ENCODE measurements at regions not wholly inside any gene's neighbourhood (a gene's known extent, or its start where the extent isn't known, plus 50 kb on each side); places are given as distances from the start of the nearest gene placed in this dataset.

- TF ChIP-seq POLR2A (IDR thresholded peaks at IDR 0.05; ENCODE audit: low read length) (no peak), GATA1 (IDR thresholded peaks at IDR 0.05; ENCODE audit: low read depth, low read length) (no peak)
Measured at GRCh38 chr3:103006526-103007183, 571.8 kb downstream of the ZPLD1 start.

GRCh38 chr3:103009609-103010008 is 574.8 kb downstream of the ZPLD1 start:
- DNase-seq, result no peak

More at GRCh38 chr3:103006526-103007183, 571.8 kb downstream of the ZPLD1 start:
- no peak for DNase-seq

GRCh38 chr3:103025880-103026279 is 591.1 kb downstream of the ZPLD1 start:
- no peak for DNase-seq
- TF ChIP-seq GATA1 (IDR thresholded peaks at IDR 0.05; ENCODE audit: low read depth, low read length) (no peak), POLR2A (IDR thresholded peaks at IDR 0.05; ENCODE audit: low read length) (no peak)

More at GRCh38 chr3:103009609-103010008, 574.8 kb downstream of the ZPLD1 start:
- no peak for TF ChIP-seq POLR2A (IDR thresholded peaks at IDR 0.05; ENCODE audit: low read length)

- TF ChIP-seq POLR2A (IDR thresholded peaks at IDR 0.05; ENCODE audit: low read length) (no peak), GATA1 (IDR thresholded peaks at IDR 0.05; ENCODE audit: low read depth, low read length) (no peak)
- DNase-seq, result no peak
Measured at GRCh38 chr3:103033841-103034240, 599.0 kb downstream of the ZPLD1 start.

- DNase-seq, result no peak
- no peak for TF ChIP-seq GATA1 (IDR thresholded peaks at IDR 0.05; ENCODE audit: low read depth, low read length)
- no peak for TF ChIP-seq POLR2A (IDR thresholded peaks at IDR 0.05; ENCODE audit: low read length)
Measured at GRCh38 chr3:103047640-103048039, 612.8 kb downstream of the ZPLD1 start.

- no peak for TF ChIP-seq GATA1 (IDR thresholded peaks at IDR 0.05; ENCODE audit: low read depth, low read length)
- TF ChIP-seq POLR2A (IDR thresholded peaks at IDR 0.05; ENCODE audit: low read length), result no peak
- DNase-seq, result no peak
Measured at GRCh38 chr3:103048068-103048722, 613.4 kb downstream of the ZPLD1 start.

- TF ChIP-seq POLR2A (IDR thresholded peaks at IDR 0.05; ENCODE audit: low read length) (no peak), GATA1 (IDR thresholded peaks at IDR 0.05; ENCODE audit: low read depth, low read length) (no peak)
- no peak for DNase-seq
Measured at GRCh38 chr3:103052236-103052830, 617.5 kb downstream of the ZPLD1 start.

- no peak for TF ChIP-seq POLR2A (IDR thresholded peaks at IDR 0.05; ENCODE audit: low read length)
- TF ChIP-seq GATA1 (IDR thresholded peaks at IDR 0.05; ENCODE audit: low read depth, low read length), result no peak
Measured at GRCh38 chr3:103055021-103055520, 620.3 kb downstream of the ZPLD1 start.

GRCh38 chr3:103056542-103056941 is 621.7 kb downstream of the ZPLD1 start:
- DNase-seq, result no peak
- no peak for TF ChIP-seq POLR2A (IDR thresholded peaks at IDR 0.05; ENCODE audit: low read length)
- TF ChIP-seq GATA1 (IDR thresholded peaks at IDR 0.05; ENCODE audit: low read depth, low read length), result no peak

More at GRCh38 chr3:103055021-103055520, 620.3 kb downstream of the ZPLD1 start:
- DNase-seq, result no peak

GRCh38 chr3:103057003-103057402 is 622.2 kb downstream of the ZPLD1 start:
- TF ChIP-seq GATA1 (IDR thresholded peaks at IDR 0.05; ENCODE audit: low read depth, low read length), result no peak
- no peak for TF ChIP-seq POLR2A (IDR thresholded peaks at IDR 0.05; ENCODE audit: low read length)
- DNase-seq, result no peak

GRCh38 chr3:103057487-103057886 is 622.7 kb downstream of the ZPLD1 start:
- TF ChIP-seq GATA1 (IDR thresholded peaks at IDR 0.05; ENCODE audit: low read depth, low read length) (no peak), POLR2A (IDR thresholded peaks at IDR 0.05; ENCODE audit: low read length) (no peak)
- DNase-seq, result no peak

GRCh38 chr3:103059432-103059831 is 624.6 kb downstream of the ZPLD1 start:
- TF ChIP-seq POLR2A (IDR thresholded peaks at IDR 0.05; ENCODE audit: low read length) (no peak), GATA1 (IDR thresholded peaks at IDR 0.05; ENCODE audit: low read depth, low read length) (no peak)
- no peak for DNase-seq

- TF ChIP-seq POLR2A (IDR thresholded peaks at IDR 0.05; ENCODE audit: low read length), result no peak
- no peak for TF ChIP-seq GATA1 (IDR thresholded peaks at IDR 0.05; ENCODE audit: low read depth, low read length)
- DNase-seq, result no peak
Measured at GRCh38 chr3:103060242-103060641, 625.4 kb downstream of the ZPLD1 start.

- DNase-seq, result no peak
- TF ChIP-seq GATA1 (IDR thresholded peaks at IDR 0.05; ENCODE audit: low read depth, low read length), result no peak
- TF ChIP-seq POLR2A (IDR thresholded peaks at IDR 0.05; ENCODE audit: low read length), result no peak
Measured at GRCh38 chr3:103067963-103068362, 633.1 kb downstream of the ZPLD1 start.
